DOHH2 (cell line): ENCODE measurements at regions not wholly inside any gene's neighbourhood (a gene's known extent, or its start where the extent isn't known, plus 50 kb on each side); places are given as distances from the start of the nearest gene placed in this dataset.
A peak's percentile ranks its signal among the peaks of the same experiment; 100 is the strongest.

Experiments
- H3F3A ChIP-seq: fragments of 200-600 bp; sonication (generic), shearing (Covaris generic); 2 replicates; pipeline ENCODE4 v1.6.0; 2016; ENCODE audit warnings: antibody characterized with exemption, mild to moderate bottlenecking; ENCODE audit not compliant: control insufficient read depth, insufficient read depth
- H3K27ac ChIP-seq: fragments of 200-600 bp; sonication (generic); 2 replicates; pipeline ENCODE4 v1.5.1; 2014; ENCODE audit warnings: low read depth, mild to moderate bottlenecking, low read length, moderate library complexity
- H3K27me3 ChIP-seq: fragments of 200-600 bp; sonication (generic); 2 replicates; pipeline ENCODE4 v1.6.1; 2014; ENCODE audit warnings: mild to moderate bottlenecking, low read length, mixed read lengths; ENCODE audit not compliant: control insufficient read depth
- H3K36me3 ChIP-seq: fragments of 200-600 bp; sonication (generic); 2 replicates; pipeline ENCODE4 v1.6.1; 2014; ENCODE audit warnings: mild to moderate bottlenecking, low read length, moderate library complexity, mixed read lengths; ENCODE audit not compliant: control insufficient read depth
- H3K4me1 ChIP-seq: fragments of 200-600 bp; sonication (generic); 2 replicates; pipeline ENCODE4 v1.6.1; 2014; ENCODE audit warnings: mild to moderate bottlenecking, low read length, mixed read lengths; ENCODE audit not compliant: control insufficient read depth
- H3K4me2 ChIP-seq: fragments of 200-600 bp; sonication (generic); 2 replicates; pipeline ENCODE4 v1.6.0; 2014; ENCODE audit warnings: mild to moderate bottlenecking, low read length, moderate library complexity
- H3K4me3 ChIP-seq: fragments of 200-600 bp; sonication (generic); 2 replicates; pipeline ENCODE4 v1.5.1; 2014; ENCODE audit warnings: mild to moderate bottlenecking, low read length, mixed read lengths
- H3K79me2 ChIP-seq: fragments of 200-600 bp; sonication (generic); 2 replicates; pipeline ENCODE4 v1.6.1; 2014; ENCODE audit warnings: mild to moderate bottlenecking, low read length, mixed read lengths; ENCODE audit not compliant: control insufficient read depth
- H3K9me2 ChIP-seq: fragments of 200-600 bp; sonication (generic); replicated peaks from 2 replicates; pipeline ENCODE4 v1.6.1; 2014; ENCODE audit warnings: mild to moderate bottlenecking, low read length, mixed read lengths; ENCODE audit not compliant: control insufficient read depth
- H3K9me3 ChIP-seq: fragments of 200-600 bp; sonication (generic); 2 replicates; pipeline ENCODE4 v1.6.1; 2014; ENCODE audit warnings: antibody characterized with exemption, low read length, mixed read lengths; ENCODE audit not compliant: control insufficient read depth, insufficient read depth
- H4K20me1 ChIP-seq: fragments of 200-600 bp; sonication (generic); 2 replicates; pipeline ENCODE4 v1.6.0; 2014; ENCODE audit warnings: low read depth, mild to moderate bottlenecking, antibody characterized with exemption, low read length, moderate library complexity; ENCODE audit not compliant: control insufficient read depth, insufficient read depth
- EZH2phosphoT487 ChIP-seq: fragments of 200-600 bp; sonication (generic); IDR thresholded peaks from 2 replicates; pipeline ENCODE4 v1.6.1; 2017; ENCODE audit warnings: borderline replicate concordance, mild to moderate bottlenecking, antibody characterized with exemption, low read length, moderate library complexity, mixed read lengths
- TF ChIP-seq, protein P1 (sequence below): fragments of 200-600 bp; sonication (generic); IDR thresholded peaks from one replicate; pipeline ENCODE4 v1.5.1; 2014; ENCODE audit warnings: antibody characterized with exemption, mild to moderate bottlenecking, low read depth, low read length; ENCODE audit not compliant: poor library complexity, severe bottlenecking

DNA sequence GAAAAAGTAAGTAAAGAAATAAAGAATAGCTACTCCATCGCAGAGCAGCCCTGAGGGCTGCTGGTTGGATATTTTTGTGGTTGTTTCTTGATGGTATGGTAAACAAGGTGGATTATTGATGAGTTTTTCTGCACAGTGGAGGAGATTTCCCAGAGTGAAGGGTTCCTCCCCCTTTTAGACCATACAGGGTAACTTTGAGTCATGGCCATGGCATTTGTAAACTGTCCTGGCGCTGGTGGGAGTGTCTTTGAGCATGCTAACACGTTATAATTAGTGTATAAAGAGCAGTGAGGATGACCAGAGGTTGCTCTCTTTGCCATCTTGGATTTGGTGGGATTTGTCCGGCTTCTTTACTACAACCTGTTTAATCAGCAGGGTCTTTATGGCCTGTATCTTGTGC lies 128.2 kb downstream of the ASMT start:
- Histone ChIP-seq H3K9me3 (peaks cover 3% of the 10 kb centered on the region; the same call in 1 of the 2 replicates), H3K9me2 (no peaks in the 10 kb centered on the region), H4K20me1 (no peaks in the 10 kb centered on the region), H3K36me3 (no peaks in the 10 kb centered on the region), H3K4me1 (no peaks in the 10 kb centered on the region), H3K4me2 (no peak overlapping the region), H3K27ac (no peak overlapping the region), H3K27me3 (no peaks in the 10 kb centered on the region), H3F3A (no peaks in the 10 kb centered on the region), H3K79me2 (no peaks in the 10 kb centered on the region), H3K4me3 (no peak overlapping the region)
- no peak for TF ChIP-seq EZH2phosphoT487

- Histone ChIP-seq H3F3A (no peaks in the 10 kb centered on the region), H3K9me2 (no peaks in the 10 kb centered on the region), H3K27ac (no peak overlapping the region), H3K9me3 (peaks cover 3% of the 10 kb centered on the region; the same call in 1 of the 2 replicates), H3K27me3 (no peaks in the 10 kb centered on the region), H4K20me1 (no peaks in the 10 kb centered on the region), H3K36me3 (no peaks in the 10 kb centered on the region), H3K4me3 (no peak overlapping the region), H3K4me1 (no peaks in the 10 kb centered on the region), H3K4me2 (no peak overlapping the region), H3K79me2 (no peaks in the 10 kb centered on the region)
- TF ChIP-seq, protein P1, sequence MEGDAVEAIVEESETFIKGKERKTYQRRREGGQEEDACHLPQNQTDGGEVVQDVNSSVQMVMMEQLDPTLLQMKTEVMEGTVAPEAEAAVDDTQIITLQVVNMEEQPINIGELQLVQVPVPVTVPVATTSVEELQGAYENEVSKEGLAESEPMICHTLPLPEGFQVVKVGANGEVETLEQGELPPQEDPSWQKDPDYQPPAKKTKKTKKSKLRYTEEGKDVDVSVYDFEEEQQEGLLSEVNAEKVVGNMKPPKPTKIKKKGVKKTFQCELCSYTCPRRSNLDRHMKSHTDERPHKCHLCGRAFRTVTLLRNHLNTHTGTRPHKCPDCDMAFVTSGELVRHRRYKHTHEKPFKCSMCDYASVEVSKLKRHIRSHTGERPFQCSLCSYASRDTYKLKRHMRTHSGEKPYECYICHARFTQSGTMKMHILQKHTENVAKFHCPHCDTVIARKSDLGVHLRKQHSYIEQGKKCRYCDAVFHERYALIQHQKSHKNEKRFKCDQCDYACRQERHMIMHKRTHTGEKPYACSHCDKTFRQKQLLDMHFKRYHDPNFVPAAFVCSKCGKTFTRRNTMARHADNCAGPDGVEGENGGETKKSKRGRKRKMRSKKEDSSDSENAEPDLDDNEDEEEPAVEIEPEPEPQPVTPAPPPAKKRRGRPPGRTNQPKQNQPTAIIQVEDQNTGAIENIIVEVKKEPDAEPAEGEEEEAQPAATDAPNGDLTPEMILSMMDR, result no peak
- no peak for TF ChIP-seq EZH2phosphoT487
Measured at GRCh38 chrX:1743663-1744062, 128.8 kb downstream of the ASMT start.

- Histone ChIP-seq H3K79me2 (no peaks in the 10 kb centered on the region), H3K27ac (no peak overlapping the region), H3K4me3 (no peak overlapping the region), H3K27me3 (no peaks in the 10 kb centered on the region), H3K9me3 (peaks cover 3% of the 10 kb centered on the region; the same call in 1 of the 2 replicates), H3K36me3 (no peaks in the 10 kb centered on the region), H4K20me1 (no peaks in the 10 kb centered on the region), H3F3A (no peaks in the 10 kb centered on the region), H3K9me2 (no peaks in the 10 kb centered on the region), H3K4me1 (no peaks in the 10 kb centered on the region), H3K4me2 (no peak overlapping the region)
- no peak for TF ChIP-seq EZH2phosphoT487
- TF ChIP-seq, protein P1, result no peak
Measured at GRCh38 chrX:1748408-1748807, 133.5 kb downstream of the ASMT start.

GRCh38 chrX:1749499-1749898 lies 134.6 kb downstream of the ASMT start:
- TF ChIP-seq EZH2phosphoT487, result no peak
- TF ChIP-seq, protein P1, result peak; percentile 25
- Histone ChIP-seq H3F3A (no peaks in the 10 kb centered on the region), H3K27ac (no peak overlapping the region), H3K4me3 (no peak overlapping the region), H3K36me3 (no peaks in the 10 kb centered on the region), H3K4me2 (no peak overlapping the region), H3K9me2 (no peaks in the 10 kb centered on the region), H3K9me3 (no peaks in the 10 kb centered on the region), H3K79me2 (no peaks in the 10 kb centered on the region), H3K4me1 (no peaks in the 10 kb centered on the region), H3K27me3 (no peaks in the 10 kb centered on the region), H4K20me1 (no peaks in the 10 kb centered on the region)
